Heart right ventricle (tissue), 16 donors: ENCODE measurements at regions not wholly inside any gene's neighbourhood (a gene's known extent, or its start where the extent isn't known, plus 50 kb on each side); places are given as distances from the start of the nearest gene placed in this dataset.
A peak's percentile ranks its signal among the peaks of the same experiment; 100 is the strongest.

Source experiments
- ATAC-seq, 8 donors: fragments of 200-7000 bp; cut with Tn5 transposase; one replicate each; pipeline ENCODE4 v1.9.1; 2020; ENCODE audit warnings: mild to moderate bottlenecking in 8 of 8, moderate library complexity in 8 of 8, moderate number of reproducible peaks in 1 of 8
- DNase-seq, 2 donors: peaks; one replicate each; pipeline ENCODE4 v3.0.0-alpha.2; 2020
- H3K27ac ChIP-seq, 10 donors: fragments of 200-600 bp; sonication (generic) in 2 of 10; one replicate each; pipeline versions ENCODE4 v1.5.0 to v1.8.0; 2020 to 2022; ENCODE audit warnings: mild to moderate bottlenecking in 3 of 10
- H3K27me3 ChIP-seq, 7 donors: fragments of 200-600 bp; one replicate each; pipeline ENCODE4 v1.8.0; 2021 to 2022; ENCODE audit warnings: mild to moderate bottlenecking in 2 of 7
- H3K36me3 ChIP-seq, 9 donors: fragments of 200-600 bp; sonication (generic) in 1 of 9; one replicate each; pipeline versions ENCODE4 v1.5.0 to v1.8.0; 2020 to 2022; ENCODE audit warnings: mild to moderate bottlenecking in 2 of 9
- H3K4me1 ChIP-seq, 9 donors: fragments of 200-600 bp; sonication (generic) in 1 of 9; one replicate each; pipeline versions ENCODE4 v1.5.0 to v1.8.0; 2020 to 2022; ENCODE audit warnings: mild to moderate bottlenecking in 4 of 9
- H3K4me3 ChIP-seq, 10 donors: fragments of 200-600 bp; sonication (generic) in 2 of 10; one replicate each; pipeline versions ENCODE4 v1.5.0 to v1.8.0; 2020 to 2022; ENCODE audit warnings: mild to moderate bottlenecking in 7 of 10, moderate library complexity in 2 of 10
- H3K9me3 ChIP-seq, 11 donors: fragments of 200-600 bp in 10 of 11; sonication (generic) in 2 of 11; one replicate each; pipeline versions ENCODE4 v1.5.0 to v1.8.0; 2013 to 2022; ENCODE audit warnings: mild to moderate bottlenecking in 2 of 11, control low read depth in 1 of 11, moderate library complexity in 1 of 11
- WGBS, 2 donors: extraction: QIAGEN DNeasy Blood & Tissue Kit; methylation state at CpG; one replicate each; pipeline ENCODE4 v1.1.7; 2013; ENCODE audit warnings: inconsistent platforms in 1 of 2; 5-methylcytosine and 5-hydroxymethylcytosine counted together
- intact Hi-C, 10 donors: fragments of 100-400 bp; cut with DNase I; formaldehyde crosslinking; loops; one replicate each; pipeline versions ENCODE4 v1.11.1 to v1.14.2; 2022
- TF ChIP-seq, protein P1 (sequence below), 9 donors: fragments of 200-600 bp; sonication (generic) in 2 of 9; IDR thresholded peaks; one replicate each; pipeline versions ENCODE4 v1.5.0 to v1.8.0; 2021 to 2022; ENCODE audit warnings: antibody characterized with exemption in 9 of 9, mild to moderate bottlenecking in 5 of 9, moderate library complexity in 1 of 9
- donor health status: Arrhythmogenic right ventricular cardiomyopathy.
- donor health status: ischemic (EF 13 %, LVEDD 7.1; RV severe dilation, severe dysfunction).
- donor health status: healthy with polysubstance abuse.
- donor health status: DM: no; HTN: yes; CAD: no.
- donor health status: DM: no; HTN: no; CAD: no.
- donor health status: ischemic (EF 25% LVEDD 6.9; RV normal size, moderate dysfunction).
- donor health status: ischemic (EF 25% LVEDD 5.7; RV mildly dilated, moderate dysfunction).
- donor health status: healthy.
- donor health status: DM: yes; HTN: yes; CAD: no.
- donor health status: Ischemic cardiomyopathy.
- donor health status: ischemic (EF 35%, LVEDD 5.7; RV mildly dilated, moderate dysfunction).
- donor health status: nonischemic (EF 11% LVEDD 7.7; RV severe dilation, severe dysfunction).
- donor health status: DM: yes; HTN: yes; CAD: no.
- donor health status: PGD.
- donor health status: ischemic (EF 29% LVEDD 5.4; RV normal size, mild dysfunction).
- donor health status: nonischemic (EF 23%, LVEDD 6.1; RV moderate dilation, normal function).

DNA sequence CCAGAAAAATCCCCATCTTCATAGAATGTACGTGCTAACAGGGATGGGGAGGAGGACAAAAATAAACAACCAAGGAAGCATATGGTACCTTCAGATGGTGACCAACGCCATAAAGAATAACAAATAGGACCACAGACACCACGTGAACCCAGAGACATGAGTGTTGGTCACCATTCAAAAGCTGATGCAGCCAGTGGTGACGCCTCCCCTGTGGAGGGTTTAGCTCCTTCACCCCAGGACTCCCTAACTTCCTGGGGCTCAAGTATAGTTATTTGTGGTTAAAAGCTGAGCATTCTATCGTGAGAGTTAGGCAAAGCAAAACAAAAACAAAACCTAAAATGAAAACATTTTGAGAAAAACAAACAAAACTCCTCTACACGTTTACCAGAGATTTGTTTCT lies 184.7 kb downstream of the SOX9 start:
- H3K4me3 ChIP-seq = no peak overlapping the region
- peaks cover 0 to 32% (median 17%) of the 10 kb centered on the region in 7 donors for H3K27me3 ChIP-seq
- no peak overlapping the region for H3K27ac ChIP-seq
- ATAC-seq (no peak), DNase-seq (no peak)
- H3K4me1 ChIP-seq = peaks cover 0 to 5% (median 0%) of the 10 kb centered on the region in 9 donors
- H3K9me3 ChIP-seq = no peaks in the 10 kb centered on the region
- TF ChIP-seq, protein P1, sequence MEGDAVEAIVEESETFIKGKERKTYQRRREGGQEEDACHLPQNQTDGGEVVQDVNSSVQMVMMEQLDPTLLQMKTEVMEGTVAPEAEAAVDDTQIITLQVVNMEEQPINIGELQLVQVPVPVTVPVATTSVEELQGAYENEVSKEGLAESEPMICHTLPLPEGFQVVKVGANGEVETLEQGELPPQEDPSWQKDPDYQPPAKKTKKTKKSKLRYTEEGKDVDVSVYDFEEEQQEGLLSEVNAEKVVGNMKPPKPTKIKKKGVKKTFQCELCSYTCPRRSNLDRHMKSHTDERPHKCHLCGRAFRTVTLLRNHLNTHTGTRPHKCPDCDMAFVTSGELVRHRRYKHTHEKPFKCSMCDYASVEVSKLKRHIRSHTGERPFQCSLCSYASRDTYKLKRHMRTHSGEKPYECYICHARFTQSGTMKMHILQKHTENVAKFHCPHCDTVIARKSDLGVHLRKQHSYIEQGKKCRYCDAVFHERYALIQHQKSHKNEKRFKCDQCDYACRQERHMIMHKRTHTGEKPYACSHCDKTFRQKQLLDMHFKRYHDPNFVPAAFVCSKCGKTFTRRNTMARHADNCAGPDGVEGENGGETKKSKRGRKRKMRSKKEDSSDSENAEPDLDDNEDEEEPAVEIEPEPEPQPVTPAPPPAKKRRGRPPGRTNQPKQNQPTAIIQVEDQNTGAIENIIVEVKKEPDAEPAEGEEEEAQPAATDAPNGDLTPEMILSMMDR (IDR thresholded peaks at IDR 0.05) = no peak
- H3K36me3 ChIP-seq = no peaks in the 10 kb centered on the region
- intact Hi-C loops = no loop called here
- WGBS, 2 donors = 44 to 47% methylated on average over 6 of the region's 6 CpGs

DNA sequence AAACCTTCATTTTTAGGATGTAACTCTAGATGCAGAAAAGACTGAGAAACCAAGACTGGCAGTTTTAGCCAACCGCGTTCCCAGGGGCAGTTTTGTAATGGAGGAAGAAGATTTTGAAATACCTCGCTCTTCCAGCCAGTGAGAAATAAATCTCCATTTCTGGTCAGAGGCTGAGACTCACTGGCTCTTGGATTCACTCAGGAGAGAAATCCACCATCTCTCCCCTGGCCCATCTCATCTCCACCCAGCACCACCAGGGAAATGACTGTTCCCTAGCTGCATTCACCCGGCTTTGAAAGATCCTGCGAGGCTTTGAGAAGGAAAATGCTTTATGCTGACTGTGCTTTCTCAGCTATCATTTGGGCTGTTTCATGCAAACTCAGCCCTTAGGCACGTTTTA lies 185.2 kb downstream of the SOX9 start:
- Histone ChIP-seq H3K27ac (no peak overlapping the region), H3K27me3 (peaks cover 0 to 32% (median 19%) of the 10 kb centered on the region in 7 donors), H3K4me3 (no peak overlapping the region), H3K4me1 (peaks cover 0 to 5% (median 0%) of the 10 kb centered on the region in 9 donors), H3K9me3 (no peaks in the 10 kb centered on the region), H3K36me3 (no peaks in the 10 kb centered on the region)
- peak in 1 of 8 donors; percentile 67 for ATAC-seq
- TF ChIP-seq, protein P1 (IDR thresholded peaks at IDR 0.05) = no peak
- intact Hi-C loops = no loop called here
- WGBS, 2 donors = 53 to 64% methylated on average over 6 of the region's 6 CpGs
- no peak for DNase-seq

DNA sequence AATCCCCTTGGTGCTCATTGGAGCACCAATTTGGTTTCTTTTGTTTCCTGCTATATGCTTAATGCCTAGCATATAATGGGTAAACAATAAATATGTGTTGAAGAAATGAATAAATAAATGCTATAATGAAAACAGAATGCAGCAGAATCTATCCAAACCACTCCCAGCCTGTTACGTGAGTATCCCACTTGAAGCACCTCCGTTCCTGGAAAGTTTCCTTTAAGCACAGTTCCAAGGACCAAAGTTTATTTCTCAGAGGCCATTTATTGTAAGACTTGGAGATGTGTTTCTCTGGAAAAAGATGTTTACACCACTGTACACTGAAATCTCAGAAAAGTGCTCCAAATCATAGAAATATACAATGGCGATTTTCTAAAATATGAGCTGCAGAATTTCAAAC lies 187.0 kb downstream of the SOX9 start:
- Histone ChIP-seq H3K27me3 (peaks cover 0 to 32% (median 19%) of the 10 kb centered on the region in 7 donors), H3K4me3 (no peak overlapping the region), H3K9me3 (no peaks in the 10 kb centered on the region), H3K4me1 (no peaks in the 10 kb centered on the region), H3K36me3 (no peaks in the 10 kb centered on the region), H3K27ac (no peak overlapping the region)
- intact Hi-C loops = no loop called here
- TF ChIP-seq, protein P1 (IDR thresholded peaks at IDR 0.05) = no peak
- DNase-seq (no peak), ATAC-seq (no peak)
- WGBS, 2 donors = 79 to 80% methylated on average over 3 of the region's 3 CpGs

DNA sequence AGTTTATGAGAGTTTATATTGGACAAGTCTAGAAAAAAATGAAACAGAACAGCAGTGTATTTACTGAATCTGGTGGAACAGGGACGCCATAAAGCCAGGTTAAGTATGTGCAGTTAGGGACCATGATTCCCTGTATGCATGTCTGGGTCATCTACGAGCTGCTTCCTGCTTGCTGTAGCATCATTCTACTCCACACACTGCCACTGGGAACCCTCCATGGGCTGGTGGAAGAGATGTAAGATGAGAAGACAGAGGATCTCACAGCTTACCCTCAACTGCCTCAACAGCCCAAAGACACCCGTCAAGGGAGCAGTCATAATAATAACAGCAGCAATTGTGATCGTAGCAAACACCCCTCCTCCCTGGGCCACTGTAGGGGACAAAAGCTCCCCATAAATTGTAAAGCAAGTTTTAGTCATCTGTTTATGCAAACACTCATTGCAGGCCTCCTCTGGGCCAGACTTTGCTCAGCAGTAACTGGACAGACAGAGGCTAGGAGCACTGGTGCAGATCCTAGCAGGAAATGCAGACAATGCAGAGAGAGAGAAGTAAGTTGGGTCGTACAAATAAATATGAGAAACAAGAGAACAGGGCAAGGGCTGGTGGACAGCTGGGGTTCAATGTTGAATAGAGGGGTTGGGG lies 188.0 kb downstream of the SOX9 start:
- ATAC-seq (no peak), DNase-seq (no peak)
- WGBS, 2 donors = 71 to 72% methylated on average over 5 of the region's 5 CpGs
- Histone ChIP-seq H3K4me1 (no peaks in the 10 kb centered on the region), H3K27ac (no peak overlapping the region), H3K36me3 (no peaks in the 10 kb centered on the region), H3K27me3 (peaks cover 0 to 39% (median 19%) of the 10 kb centered on the region in 7 donors), H3K4me3 (no peak overlapping the region), H3K9me3 (no peaks in the 10 kb centered on the region)
- intact Hi-C loops = no loop called here
- TF ChIP-seq, protein P1 (IDR thresholded peaks at IDR 0.05) = no peak
